Transverse colon (tissue), 4 donors: ENCODE measurements at regions not wholly inside any gene's neighbourhood (a gene's known extent, or its start where the extent isn't known, plus 50 kb on each side); places are given as distances from the start of the nearest gene placed in this dataset.

Experiments used
- DNase-seq: peaks from one replicate; pipeline ENCODE4 v3.0.0-alpha.2; 2019
- H3K27ac ChIP-seq, 4 donors: fragments of 200-600 bp; sonication (generic); 2 replicates each; pipeline ENCODE4 v1.5.1; 2016 to 2018; ENCODE audit warnings: inconsistent platforms in 4 of 4
- H3K27me3 ChIP-seq: fragments of 200-600 bp; sonication (generic); 2 replicates; pipeline ENCODE4 v1.5.1; 2017; ENCODE audit warnings: inconsistent platforms
- H3K36me3 ChIP-seq, 4 donors: fragments of 200-600 bp; sonication (generic); 2 replicates each; pipeline ENCODE4 v1.5.1; 2017 to 2019; ENCODE audit warnings: inconsistent platforms in 4 of 4
- H3K4me1 ChIP-seq, 4 donors: fragments of 200-600 bp; sonication (generic); 2 replicates each; pipeline ENCODE4 v1.5.1; 2017 to 2020; ENCODE audit warnings: inconsistent platforms in 4 of 4
- H3K4me3 ChIP-seq, 4 donors: fragments of 200-600 bp; sonication (generic); 1 replicate in 1 of 4; 2 replicates in 3 of 4; pipeline versions ENCODE4 v1.5.1 to v1.6.1; 2017 to 2019; ENCODE audit warnings: inconsistent platforms in 4 of 4
- H3K9me3 ChIP-seq, 2 donors: fragments of 200-600 bp; sonication (generic); 2 replicates each; pipeline ENCODE4 v1.5.1; 2017 to 2019; ENCODE audit warnings: inconsistent platforms in 2 of 2
- EP300 ChIP-seq: sonication (generic); formaldehyde crosslinking; IDR thresholded peaks from one replicate; pipeline ENCODE4 v1.6.1; 2017; ENCODE audit warnings: antibody characterized with exemption, low read depth
- POLR2A ChIP-seq: fragments of 450-650 bp; IDR thresholded peaks from one replicate; pipeline ENCODE4 v1.6.1; 2016; ENCODE audit warnings: antibody characterized with exemption, mild to moderate bottlenecking, moderate library complexity
- POLR2AphosphoS5 ChIP-seq, 3 donors: sonication (generic); formaldehyde crosslinking; IDR thresholded peaks; one replicate each; pipeline ENCODE4 v1.6.1; 2016; ENCODE audit warnings: antibody characterized with exemption in 3 of 3
- WGBS, 2 donors: methylation state at CpG; one replicate each; pipeline ENCODE4 v1.1.5; 2018; ENCODE audit warnings: low coverage in 1 of 2; 5-methylcytosine and 5-hydroxymethylcytosine counted together
- in situ Hi-C, 4 donors: fragments of 200-750 bp; cut with MboI; loops; one replicate each; pipeline versions ENCODE4 v1.15.0 to v1.15.1; 2017; ENCODE audit warnings: low sequenced_read_pairs in 3 of 4, low pct_ligation_motif_present in 1 of 4, low pct_unique_long_range_greater_than_20kb in 1 of 4
- intact Hi-C: fragments of 100-400 bp; cut with DNase I; formaldehyde crosslinking; loops from one replicate; pipeline ENCODE4 v1.15.1; 2023; ENCODE audit warnings: low total_unique reads
- TF ChIP-seq, protein P1 (sequence below), 5 experiments: fragments of 200-600 bp in 3 of 5; fragments of 450-650 bp in 2 of 5; sonication (generic) in 3 of 5; IDR thresholded peaks; 1 replicate in 2 of 5; 2 replicates in 3 of 5; pipeline ENCODE4 v1.5.1; 2016 to 2017; ENCODE audit warnings: antibody characterized with exemption in 5 of 5, inconsistent platforms in 3 of 5, mild to moderate bottlenecking in 2 of 5, moderate library complexity in 1 of 5

GRCh38 chr4:123478859-123479345 lies 82.3 kb downstream of the SPRY1 start:
- Histone ChIP-seq H3K9me3 (no peaks in the 10 kb centered on the region), H3K4me3 (no peak overlapping the region), H3K27me3 (no peaks in the 10 kb centered on the region), H3K27ac (no peak overlapping the region), H3K4me1 (peaks cover 0 to 8% (median 4%) of the 10 kb centered on the region in 4 donors), H3K36me3 (no peaks in the 10 kb centered on the region)
- intact Hi-C loops (no loop called here), in situ Hi-C loops (no loop called here)
- TF ChIP-seq POLR2A (no peak), EP300 (no peak)
- TF ChIP-seq, protein P1, sequence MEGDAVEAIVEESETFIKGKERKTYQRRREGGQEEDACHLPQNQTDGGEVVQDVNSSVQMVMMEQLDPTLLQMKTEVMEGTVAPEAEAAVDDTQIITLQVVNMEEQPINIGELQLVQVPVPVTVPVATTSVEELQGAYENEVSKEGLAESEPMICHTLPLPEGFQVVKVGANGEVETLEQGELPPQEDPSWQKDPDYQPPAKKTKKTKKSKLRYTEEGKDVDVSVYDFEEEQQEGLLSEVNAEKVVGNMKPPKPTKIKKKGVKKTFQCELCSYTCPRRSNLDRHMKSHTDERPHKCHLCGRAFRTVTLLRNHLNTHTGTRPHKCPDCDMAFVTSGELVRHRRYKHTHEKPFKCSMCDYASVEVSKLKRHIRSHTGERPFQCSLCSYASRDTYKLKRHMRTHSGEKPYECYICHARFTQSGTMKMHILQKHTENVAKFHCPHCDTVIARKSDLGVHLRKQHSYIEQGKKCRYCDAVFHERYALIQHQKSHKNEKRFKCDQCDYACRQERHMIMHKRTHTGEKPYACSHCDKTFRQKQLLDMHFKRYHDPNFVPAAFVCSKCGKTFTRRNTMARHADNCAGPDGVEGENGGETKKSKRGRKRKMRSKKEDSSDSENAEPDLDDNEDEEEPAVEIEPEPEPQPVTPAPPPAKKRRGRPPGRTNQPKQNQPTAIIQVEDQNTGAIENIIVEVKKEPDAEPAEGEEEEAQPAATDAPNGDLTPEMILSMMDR (IDR thresholded peaks at IDR 0.05) = no peak
- 33 to 55% methylated on average over 2 to 6 of the region's 6 CpGs for WGBS, 2 donors
- peak; percentile 19 for DNase-seq

GRCh38 chr4:123479944-123480343 lies 83.3 kb downstream of the SPRY1 start:
- DNase-seq = no peak
- in situ Hi-C loops = no loop called here
- TF ChIP-seq EP300 = no peak
- no peak for TF ChIP-seq POLR2AphosphoS5 (IDR thresholded peaks at IDR 0.05)
- TF ChIP-seq, protein P1 (IDR thresholded peaks at IDR 0.05) = no peak
- no peak for TF ChIP-seq POLR2A

GRCh38 chr4:123480706-123481418 lies 84.3 kb downstream of the SPRY1 start:
- no peak for DNase-seq
- H3K4me1 ChIP-seq = peaks cover 0 to 8% (median 4%) of the 10 kb centered on the region in 4 donors
- no peak overlapping the region for H3K27ac ChIP-seq
- H3K36me3 ChIP-seq = no peaks in the 10 kb centered on the region
- in situ Hi-C loops = no loop called here
- H3K4me3 ChIP-seq = no peak overlapping the region
- no peaks in the 10 kb centered on the region for H3K9me3 ChIP-seq
- WGBS, 2 donors = 60 to 86% methylated on average over 1 to 7 of the region's 7 CpGs
- TF ChIP-seq POLR2A (no peak), POLR2AphosphoS5 (IDR thresholded peaks at IDR 0.05) (no peak), EP300 (no peak)
- TF ChIP-seq, protein P1 (IDR thresholded peaks at IDR 0.05) = no peak
- H3K27me3 ChIP-seq = no peaks in the 10 kb centered on the region
- intact Hi-C loops = no loop called here

More at GRCh38 chr4:123479944-123480343, 83.3 kb downstream of the SPRY1 start:
- peaks cover 0 to 8% (median 4%) of the 10 kb centered on the region in 4 donors for H3K4me1 ChIP-seq
- no peak overlapping the region for H3K27ac ChIP-seq
- WGBS, 2 donors = 76 to 100% methylated on average over 1 to 2 of the region's 2 CpGs
- H3K27me3 ChIP-seq = no peaks in the 10 kb centered on the region
- intact Hi-C loops = no loop called here
- no peak overlapping the region for H3K4me3 ChIP-seq
- H3K9me3 ChIP-seq = no peaks in the 10 kb centered on the region
- H3K36me3 ChIP-seq = no peaks in the 10 kb centered on the region

DNA sequence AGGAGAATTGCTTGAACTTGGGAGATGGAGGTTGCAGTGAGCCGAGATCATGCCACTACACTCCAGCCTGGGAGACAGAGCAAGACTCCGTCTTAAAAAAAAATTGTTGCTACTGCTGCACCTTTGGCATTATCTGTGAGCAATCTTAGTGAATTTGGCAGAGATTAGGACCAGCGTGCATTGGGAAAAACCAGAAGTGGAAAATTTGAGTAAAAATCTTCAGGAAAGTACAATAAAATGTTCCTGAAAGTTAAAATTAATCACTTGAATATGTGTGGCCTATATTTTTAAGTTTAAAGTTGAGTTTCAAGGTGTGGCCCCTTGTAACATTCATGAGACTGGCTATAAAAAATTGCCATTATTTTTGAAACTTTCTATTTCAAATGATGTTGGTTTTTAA lies 85.1 kb downstream of the SPRY1 start:
- in situ Hi-C loops = no loop called here
- no peak for DNase-seq
- intact Hi-C loops = no loop called here
- H3K27me3 ChIP-seq = no peaks in the 10 kb centered on the region
- H3K36me3 ChIP-seq = no peaks in the 10 kb centered on the region
- TF ChIP-seq POLR2A = no peak
- TF ChIP-seq POLR2AphosphoS5 (IDR thresholded peaks at IDR 0.05) = no peak
- TF ChIP-seq, protein P1 (IDR thresholded peaks at IDR 0.05) = no peak
- no peak for TF ChIP-seq EP300
- H3K4me1 ChIP-seq = peaks cover 0 to 8% (median 4%) of the 10 kb centered on the region in 4 donors
- no peak overlapping the region for H3K4me3 ChIP-seq
- no peaks in the 10 kb centered on the region for H3K9me3 ChIP-seq
- H3K27ac ChIP-seq = no peak overlapping the region
- WGBS, 2 donors = 81 to 83% methylated on average over 3 of the region's 3 CpGs
